GM18907 (cell line): ENCODE measurements at regions not wholly inside any gene's neighbourhood (a gene's known extent, or its start where the extent isn't known, plus 50 kb on each side); places are given as distances from the start of the nearest gene placed in this dataset.
A peak's percentile ranks its signal among the peaks of the same experiment; 100 is the strongest.

Experiments
- ATAC-seq: cut with Tn5 transposase; IDR thresholded peaks from one replicate; pipeline ENCODE4 v1.9.1; 2021; ENCODE audit warnings: mild to moderate bottlenecking, moderate library complexity; ENCODE audit not compliant: unreplicated experiment

DNA sequence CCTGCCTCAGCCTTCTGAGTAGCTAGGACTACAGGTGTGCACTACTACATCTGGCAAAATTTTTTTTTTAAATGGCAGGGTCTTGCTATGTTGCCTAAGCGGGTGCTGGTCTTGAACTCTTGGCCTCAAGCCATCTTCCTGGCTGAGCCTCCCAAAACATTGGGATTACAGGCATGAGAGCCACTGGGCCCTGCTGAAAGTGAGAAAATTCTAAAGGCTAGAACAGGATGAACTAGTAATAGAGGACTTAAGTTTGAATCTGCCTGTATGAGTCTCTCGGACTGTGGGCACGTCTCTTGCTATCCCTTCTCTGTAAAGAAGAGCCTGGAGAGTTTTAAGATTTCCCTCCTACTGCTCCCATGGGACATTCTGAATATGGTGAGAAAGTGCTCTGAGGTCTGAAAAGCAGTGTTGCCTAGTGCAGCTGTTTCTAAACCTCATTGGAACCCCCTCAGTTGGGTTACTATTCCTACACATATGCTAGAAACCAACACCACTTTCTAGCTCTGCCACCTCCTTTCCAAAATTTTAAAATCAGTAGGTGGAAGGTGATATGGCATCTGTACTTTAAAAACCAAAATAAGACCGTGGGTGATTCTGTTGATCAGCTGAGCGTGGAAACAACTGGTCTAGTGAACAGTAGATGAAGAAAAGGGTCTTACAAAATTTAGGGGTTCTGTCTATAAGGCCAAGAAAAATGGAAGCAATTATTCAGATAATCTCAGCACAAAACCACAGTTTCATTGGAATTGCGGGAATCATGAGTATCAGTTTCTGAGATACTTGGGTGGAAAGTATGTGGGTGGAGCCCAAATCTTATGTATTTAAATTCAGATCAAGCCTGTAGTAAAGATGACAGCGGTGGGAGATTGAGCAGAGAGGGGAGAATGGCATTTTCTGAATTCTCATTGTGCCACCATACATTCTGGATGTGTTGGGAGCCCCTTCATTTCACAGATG, 259.8 kb upstream of the CXCR4 start:
- no peak for ATAC-seq

DNA sequence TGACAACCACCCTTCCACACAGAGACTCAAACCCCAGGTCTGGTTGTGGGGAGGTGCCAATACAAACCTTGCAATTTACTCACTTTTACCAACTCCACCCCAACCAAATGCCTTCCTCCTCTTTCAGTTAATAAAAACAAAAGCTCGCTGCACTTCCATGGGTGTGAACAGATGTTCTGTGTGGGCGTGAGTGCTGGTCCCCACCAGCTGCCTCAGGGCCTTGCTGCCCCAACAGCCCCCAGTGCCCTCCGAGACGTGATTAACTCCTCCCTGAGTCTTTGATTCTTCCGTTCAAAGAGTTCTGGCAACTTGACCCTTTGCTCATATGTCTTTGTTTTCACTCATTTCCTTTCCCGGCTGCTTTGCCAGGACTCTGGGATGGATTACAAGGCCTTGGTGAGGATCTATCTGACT, 258.9 kb upstream of the CXCR4 start:
- ATAC-seq = no peak

DNA sequence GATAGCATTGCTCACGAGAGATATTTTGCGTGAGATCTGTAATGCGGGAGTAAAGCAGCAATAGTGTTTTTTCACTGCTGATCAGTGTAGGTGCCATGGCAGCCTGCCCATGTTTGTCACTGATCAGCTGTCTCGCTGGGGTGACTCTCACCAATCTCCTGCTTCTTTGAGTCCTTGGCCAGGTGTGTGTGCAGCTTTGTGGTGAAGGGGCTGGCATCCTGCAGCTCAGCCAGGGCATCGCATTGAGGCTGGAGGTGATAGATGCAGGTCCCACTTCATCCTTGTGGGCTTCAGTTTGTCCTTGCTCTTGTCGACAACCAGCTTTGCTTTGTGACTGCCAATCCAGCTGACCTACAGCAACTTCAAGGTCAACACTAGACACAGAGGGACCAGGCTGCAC, 258.3 kb upstream of the CXCR4 start:
- no peak for ATAC-seq

DNA sequence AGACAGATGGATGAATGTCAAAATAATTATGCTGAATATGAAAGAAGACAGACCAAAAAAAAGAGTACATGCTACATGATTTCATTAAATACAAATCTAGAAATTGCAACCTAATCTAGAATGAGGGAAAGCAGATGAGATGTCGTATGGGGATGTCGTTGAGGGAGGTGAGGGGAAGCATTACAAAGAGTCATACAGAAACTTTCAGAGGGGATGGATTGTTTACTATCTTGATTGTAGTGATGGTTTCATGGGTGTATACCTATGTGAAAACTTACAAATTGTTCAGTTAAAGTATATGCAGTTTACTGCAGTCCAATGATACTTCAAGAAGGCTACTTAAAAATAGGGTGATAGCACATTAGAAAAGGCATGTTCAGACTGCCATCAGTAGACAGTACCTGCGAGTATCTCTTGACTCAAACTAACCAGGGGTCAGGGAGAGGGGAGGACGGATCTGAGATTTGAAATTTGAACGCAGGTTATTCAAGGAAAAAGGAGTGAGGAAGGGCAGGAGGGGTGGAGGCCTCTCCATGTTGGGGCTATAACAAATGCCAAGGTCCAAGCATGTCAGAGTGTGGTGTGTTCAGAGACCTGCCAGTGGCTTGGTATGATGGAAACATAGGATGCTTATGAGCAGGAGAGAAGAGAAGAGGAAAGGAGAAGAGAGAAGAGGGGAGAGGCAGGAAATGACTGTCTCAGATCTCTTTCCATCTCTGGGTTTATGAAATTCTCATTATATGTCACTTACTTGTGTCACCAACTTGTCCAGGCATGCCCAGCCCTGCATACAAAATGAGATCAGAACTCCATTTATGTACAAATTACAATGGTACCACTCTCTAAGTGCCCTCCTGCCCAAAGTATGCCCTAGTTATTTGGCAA, 257.3 kb upstream of the CXCR4 start:
- ATAC-seq = peak; percentile 56

DNA sequence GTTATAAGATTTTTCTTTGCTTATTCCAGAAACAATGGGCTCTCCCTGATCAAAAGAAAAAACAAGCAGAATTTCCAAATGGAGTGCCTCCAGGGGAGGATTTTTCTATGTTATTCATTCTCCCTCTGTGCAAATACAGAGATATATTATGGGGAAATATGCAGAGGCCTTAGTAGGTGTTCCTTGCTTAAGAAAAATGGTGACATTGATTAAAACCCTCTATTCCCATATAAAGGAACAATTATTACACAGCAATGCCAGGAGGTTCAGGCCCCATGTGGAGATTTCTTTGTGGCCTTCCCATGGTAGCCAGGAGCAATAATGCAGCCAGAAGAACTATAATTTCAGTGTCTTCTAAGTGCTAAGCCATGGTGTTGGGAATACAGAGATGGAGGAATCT, 255.9 kb upstream of the CXCR4 start:
- no peak for ATAC-seq

DNA sequence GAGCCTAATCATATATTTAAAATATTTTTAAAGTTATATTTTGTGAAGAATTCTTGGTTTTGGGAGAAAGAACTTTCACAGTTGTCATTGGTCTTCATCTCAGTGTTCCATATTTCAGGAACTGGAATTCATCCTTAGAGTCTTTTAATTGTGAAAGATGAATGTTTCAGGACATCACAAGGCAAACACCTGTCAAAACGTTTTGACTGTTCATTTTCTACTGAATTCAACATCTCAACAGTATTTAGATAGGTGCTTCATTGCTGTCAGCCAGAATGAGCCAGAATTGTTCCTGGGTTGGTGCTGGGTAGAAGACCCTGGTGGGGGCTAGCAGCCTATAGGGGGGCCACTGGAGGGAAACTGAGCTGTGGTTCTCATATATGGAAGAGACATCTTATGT, 255.1 kb upstream of the CXCR4 start:
- ATAC-seq = no peak

DNA sequence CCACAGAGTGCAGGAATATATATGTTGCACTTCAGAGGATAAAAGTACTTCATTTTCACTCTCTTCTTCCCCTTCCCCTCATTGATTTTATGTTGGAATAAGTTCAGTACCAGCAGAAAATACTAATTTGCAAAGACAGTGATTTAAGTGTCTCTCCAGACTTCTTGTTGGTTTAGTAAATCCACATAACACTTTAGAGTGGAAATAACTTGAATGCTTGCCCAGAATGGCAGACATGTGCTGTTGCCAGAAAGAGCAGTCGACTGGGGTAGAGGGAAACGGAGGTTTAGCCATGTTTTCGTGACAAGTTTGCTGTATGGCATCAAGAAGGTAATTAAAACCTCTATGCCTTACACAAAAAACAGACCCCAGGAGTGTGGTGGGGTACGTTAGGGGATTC, 246.0 kb upstream of the CXCR4 start:
- ATAC-seq = no peak

DNA sequence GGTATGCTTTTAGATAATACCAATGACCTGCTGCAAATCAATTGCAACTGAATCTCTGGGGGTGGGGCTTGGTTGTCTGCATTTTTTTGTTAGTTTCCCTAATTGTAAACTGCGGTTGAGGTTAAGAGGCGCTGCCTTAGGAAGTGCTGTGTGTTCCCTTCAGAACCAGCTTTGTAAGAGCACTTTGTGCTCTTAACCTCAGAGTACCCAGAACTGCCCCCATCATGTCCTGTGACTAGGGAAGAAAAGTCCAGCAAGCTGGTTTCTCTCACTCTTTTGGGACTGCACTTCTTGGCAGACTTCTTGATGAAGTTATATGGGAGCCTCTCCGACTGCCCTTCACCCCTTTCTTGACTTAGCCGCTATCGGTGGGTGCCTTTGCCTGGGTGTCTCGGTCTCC, 245.5 kb upstream of the CXCR4 start:
- no peak for ATAC-seq

DNA sequence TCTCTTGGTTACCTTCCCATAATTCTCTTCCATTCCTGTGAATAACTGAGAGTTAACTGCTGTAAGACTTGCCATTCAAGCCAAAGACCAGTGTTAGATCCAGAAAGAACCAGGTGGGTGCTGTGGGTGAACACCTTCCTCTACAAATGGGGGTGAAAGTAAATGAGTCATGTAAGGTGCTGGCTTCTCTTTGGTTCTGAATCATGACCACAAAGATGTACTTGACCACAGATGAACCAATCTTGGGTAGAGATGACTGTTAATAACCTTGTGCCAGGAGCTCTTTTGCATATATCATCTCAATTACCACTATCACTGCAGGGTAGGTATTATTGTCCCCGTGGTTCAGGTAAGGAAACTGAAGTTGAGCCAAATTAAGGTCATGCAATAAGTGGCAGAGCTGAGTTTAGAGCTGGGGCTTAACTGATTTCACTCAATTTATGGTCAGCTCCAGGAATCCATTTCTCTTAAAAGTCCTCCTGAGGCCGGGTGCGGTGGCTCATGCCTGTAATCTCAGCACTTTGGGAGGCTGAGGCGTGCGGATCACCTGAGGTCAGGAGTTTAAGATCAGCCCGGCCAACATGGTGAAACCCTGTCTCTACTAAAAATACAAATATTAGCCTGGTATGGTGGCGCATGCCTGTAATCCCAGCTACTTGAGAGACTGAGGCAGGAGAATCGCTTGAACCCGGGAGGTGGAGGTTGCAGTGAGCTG, 244.9 kb upstream of the CXCR4 start:
- peak; percentile 94 for ATAC-seq

DNA sequence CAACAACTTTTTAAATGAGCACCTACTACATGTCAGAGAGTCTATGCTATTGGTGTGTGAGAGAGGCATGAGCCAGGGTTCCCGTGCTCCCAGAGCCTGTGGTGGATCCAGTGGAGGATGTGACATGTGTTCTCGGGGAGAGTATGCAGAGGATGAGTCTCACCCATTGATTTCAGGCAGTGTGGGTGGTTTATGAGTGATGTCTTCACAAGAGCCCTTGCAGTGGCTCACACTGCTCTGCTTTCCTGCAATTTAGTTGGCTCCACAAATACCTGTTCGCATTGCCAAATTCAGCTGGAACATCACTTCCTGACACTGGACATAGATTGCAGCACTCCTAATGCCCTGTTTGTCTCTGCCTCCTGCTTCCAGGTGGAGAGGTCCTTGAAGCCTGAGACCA, 243.6 kb upstream of the CXCR4 start:
- ATAC-seq = no peak

DNA sequence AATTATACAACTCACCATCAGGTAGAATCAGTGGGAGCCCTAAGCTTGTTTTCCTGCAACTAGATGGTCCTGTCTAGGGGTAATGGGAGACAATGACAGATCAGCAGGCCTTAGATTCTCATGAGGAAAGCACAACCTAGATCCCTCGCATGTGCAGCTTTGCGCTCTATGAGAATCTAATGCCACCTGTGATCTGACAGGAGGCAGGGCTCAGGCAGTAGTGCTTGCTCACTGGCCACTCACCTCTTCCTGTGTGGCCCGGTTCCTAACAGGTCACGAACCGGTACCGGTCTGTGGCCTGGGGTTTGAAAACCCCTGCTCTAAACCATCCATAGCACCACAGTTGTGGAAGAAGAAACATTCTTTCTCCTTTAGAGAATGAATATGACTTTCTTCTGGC, 242.8 kb upstream of the CXCR4 start:
- ATAC-seq = no peak

DNA sequence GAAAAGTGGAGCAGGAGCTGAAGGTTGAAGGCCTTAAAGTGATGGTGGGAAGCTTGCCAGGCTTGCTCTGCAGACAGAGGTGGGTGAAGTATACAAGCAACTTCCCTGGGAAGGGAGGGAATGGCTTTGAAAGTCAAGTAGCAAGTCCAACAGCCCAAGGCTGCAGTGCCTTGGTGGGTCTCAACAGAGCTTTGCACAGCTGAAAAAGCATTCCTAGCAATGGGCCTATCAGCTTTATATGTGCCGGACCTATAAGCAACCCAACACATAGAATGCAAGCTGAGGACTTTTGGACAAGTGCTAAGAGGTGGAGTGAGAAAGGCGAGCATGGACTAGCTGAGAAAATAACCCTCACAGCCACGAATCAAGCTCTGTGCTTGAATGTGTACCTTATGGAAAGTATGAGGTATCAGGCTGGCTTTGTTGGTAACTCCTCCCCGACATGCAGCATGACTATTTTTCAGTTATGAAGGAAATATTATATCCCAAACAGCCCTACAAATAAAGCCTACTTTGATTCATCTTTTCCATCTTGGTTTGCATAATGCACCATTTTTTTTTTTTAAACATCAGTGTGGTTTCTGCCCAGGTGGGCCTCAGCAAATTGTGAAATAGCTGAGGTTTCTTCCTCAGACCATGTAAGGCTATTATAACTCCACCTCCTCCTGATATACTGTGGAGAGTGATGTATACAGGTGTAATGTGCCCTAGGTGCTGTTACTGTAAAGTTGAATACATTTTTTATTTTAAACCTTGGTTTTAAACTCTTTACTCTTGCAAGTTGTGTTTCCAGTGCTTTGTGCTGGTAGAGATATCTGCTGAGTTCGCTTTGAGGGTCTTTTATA, 241.4 kb upstream of the CXCR4 start:
- ATAC-seq = no peak

DNA sequence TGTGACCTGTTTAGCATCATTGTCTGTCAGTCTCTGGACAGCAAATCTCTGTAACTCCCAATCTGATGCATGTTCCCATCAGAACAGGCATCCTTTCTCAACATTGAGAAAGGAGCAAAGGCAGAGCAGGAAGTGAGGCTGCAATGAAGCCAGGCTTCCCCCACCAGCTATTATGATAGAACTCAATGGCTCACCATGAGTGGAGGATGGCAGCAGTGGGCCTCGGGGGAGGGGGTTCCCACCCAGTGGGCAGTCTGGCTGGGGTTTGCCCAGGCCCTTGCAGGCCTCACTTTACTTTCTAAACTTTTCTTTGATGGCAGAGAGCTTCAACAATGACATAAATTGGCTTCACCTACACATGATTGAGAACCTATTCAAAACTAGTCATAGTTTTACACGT, 240.6 kb upstream of the CXCR4 start:
- no peak for ATAC-seq

DNA sequence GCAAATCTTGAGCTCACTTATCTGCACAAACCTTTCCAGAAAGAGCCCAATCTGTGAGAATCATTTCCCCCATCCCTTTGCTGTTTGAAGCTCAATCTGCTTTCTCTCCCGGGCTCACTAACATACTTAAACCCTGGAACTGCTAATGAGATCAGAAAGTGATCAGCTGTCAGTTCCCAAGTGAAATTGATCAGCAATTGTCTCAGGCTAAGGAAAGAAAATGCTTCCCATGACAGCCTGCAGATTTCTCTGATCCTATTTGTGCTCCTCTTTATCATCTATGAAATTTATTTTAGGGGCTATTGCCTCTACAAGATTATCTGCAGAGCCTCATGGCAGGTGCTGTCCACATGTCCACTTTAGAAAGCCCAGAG, 239.0 kb upstream of the CXCR4 start:
- ATAC-seq = no peak

DNA sequence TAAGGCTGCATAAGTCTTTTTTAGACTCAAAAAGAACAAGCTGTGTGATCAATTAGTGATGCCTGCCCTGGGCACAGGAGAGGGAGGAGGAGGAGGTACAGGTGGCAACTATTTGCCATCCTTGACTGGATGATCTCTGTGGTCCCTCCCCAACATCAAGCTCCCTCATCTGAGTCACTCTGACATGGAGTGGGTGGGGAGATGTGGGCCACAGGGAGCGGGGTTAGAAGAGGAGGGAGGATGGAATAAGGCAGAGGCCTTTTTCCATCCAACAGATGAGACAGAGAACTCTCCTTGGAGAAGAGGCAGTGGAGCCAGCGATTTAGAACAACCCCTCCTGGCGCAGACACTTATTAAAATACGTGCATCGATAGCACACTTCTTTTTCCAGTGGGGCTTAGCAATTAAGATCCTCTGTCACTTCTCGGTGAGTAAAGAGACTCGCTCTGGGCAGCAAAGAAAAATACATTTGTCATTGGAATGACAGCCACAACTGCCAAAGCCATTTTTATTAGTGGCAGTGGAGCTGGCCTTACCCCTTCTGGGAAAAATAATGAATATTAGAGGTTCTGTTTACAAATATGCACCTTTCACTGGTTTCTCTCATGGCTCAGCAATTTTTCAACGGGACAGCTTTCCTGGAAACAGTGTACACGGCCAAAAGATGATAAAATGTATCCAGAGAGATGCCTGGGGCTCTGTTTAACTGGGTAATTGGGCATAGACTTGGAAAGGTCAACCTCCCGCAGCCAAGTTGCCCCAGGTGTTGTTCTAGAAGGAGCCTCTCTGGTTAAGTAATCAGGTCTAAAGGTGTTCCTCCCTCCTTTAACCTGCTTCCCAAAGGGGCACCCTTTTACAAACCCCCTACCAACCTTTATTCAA, 238.4 kb upstream of the CXCR4 start:
- ATAC-seq = no peak

DNA sequence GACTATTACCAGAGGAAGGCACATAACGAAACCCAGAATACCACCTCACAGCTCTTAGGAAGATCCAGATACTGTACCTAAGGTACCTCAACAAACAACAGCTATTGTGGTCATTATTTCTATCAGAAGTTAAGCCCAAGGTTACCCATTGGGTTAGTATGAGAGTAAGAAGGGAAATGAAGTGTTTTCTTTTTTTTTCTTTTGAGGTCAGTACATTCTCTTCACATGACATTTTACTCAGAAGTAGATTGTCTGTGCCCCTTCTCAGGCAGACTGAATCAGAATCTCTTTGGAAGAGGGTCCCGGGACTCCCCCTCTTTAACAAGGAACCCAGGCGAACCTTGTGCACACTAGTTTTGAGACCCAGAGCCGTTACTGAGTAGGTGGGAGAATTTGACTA, 233.7 kb upstream of the CXCR4 start:
- no peak for ATAC-seq

DNA sequence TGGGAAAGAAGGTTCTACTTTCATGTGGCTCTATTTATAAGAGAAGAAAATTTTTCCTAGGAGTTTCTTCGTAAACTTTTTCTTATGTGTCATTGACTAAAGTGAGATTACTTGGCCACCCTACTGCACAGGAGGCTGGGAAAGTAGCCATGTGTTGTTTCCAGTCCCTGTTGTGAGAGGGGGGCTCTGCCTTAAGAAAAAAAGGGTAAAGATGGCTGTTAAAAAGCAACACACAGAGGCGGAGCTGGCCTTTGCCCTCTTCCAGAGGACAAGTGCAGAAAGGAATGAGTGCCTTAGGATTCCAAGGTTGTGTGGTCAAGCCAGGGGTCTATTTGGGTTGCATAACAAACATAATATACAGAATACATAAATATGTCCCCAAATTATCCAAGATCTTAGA, 230.0 kb upstream of the CXCR4 start:
- ATAC-seq = no peak

DNA sequence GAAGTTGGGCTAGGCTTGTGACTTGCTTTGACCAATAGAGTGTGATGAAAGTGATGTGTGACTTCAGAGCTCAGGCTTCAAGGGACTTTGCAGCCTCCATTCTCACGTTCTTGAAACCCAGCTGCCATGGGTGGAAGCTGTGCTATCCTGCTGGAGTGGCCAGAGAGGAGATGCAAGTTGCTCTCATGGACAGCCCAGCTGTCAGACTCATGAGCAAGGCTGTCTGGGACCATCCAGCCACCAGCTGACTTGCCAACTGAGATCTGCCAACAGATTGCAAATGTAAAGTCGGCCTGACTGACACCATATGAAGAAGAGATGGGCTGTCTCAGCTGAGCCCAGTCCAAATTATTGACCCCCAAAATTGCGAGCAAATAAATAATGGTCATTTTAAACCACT, 226.4 kb upstream of the CXCR4 start:
- no peak for ATAC-seq

DNA sequence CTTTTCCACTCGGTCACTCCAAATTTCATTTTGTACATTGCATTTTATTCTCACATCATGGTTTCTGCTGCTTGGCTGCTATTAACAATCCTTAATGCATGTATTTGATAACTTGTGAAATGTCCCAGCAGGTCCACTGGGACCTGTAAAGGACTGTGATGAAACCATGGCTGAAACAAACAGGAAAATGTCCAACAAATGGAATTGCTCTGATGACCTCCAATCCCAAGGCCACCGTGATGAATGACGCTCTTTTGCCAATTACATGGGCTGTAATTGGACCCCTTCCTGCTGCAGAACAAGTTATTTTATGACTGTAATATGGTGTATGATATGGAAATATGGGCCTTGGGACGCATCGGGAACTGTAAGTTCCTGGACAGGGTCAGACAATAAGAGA, 224.2 kb upstream of the CXCR4 start:
- no peak for ATAC-seq
